IMR-90 (cell line): ENCODE measurements at regions not wholly inside any gene's neighbourhood (a gene's known extent, or its start where the extent isn't known, plus 50 kb on each side); places are given as distances from the start of the nearest gene placed in this dataset.

Experiments
- ATAC-seq: fragments of 200-7000 bp; cut with Tn5 transposase; 2 replicates; pipeline ENCODE4 v1.9.1; 2020; ENCODE audit warnings: low read depth, mild to moderate bottlenecking, moderate library complexity
- BruUV-seq: library from RNA; stranded (reverse); fragments of 400-500 nt; replicated peaks from 2 replicates; lab custom pipeline; 2021; lab: Mats Ljungman, UMichigan
- CTCF ChIA-PET: fragments of 300-600 bp; formaldehyde crosslinking; extraction: SDS; loops from one replicate; lab custom pipeline; 2021; ENCODE audit warnings: antibody characterized with exemption; lab: Yijun Ruan, JAX
- POLR2A ChIA-PET: fragments of 300-600 bp; sonication (Branson Sonifier 250); formaldehyde crosslinking; loops from one replicate; lab custom pipeline; 2022; ENCODE audit warnings: antibody characterized with exemption; ENCODE audit not compliant: unreplicated experiment; lab: Charles Lee
- DNase-seq: peaks from one replicate; pipeline ENCODE4 v3.0.0; 2013
- H2AFZ ChIP-seq: replicated peaks from 2 replicates; pipeline ENCODE3; 2013; ENCODE audit warnings: low read length, mild to moderate bottlenecking; ENCODE audit not compliant: poor library complexity
- H2AK5ac ChIP-seq: 2 replicates; pipeline ENCODE4 v1.6.1; 2013; ENCODE audit warnings: low read depth, low read length, inconsistent platforms
- H2AK9ac ChIP-seq: replicated peaks from 2 replicates; pipeline ENCODE3; 2013; ENCODE audit warnings: mild to moderate bottlenecking, low read depth, low read length, moderate library complexity; ENCODE audit not compliant: poor library complexity
- H2BK120ac ChIP-seq: 2 replicates; pipeline ENCODE4 v1.6.1; 2013; ENCODE audit warnings: low read depth, low read length, inconsistent platforms
- H2BK15ac ChIP-seq: 3 replicates; pipeline ENCODE4 v1.6.1; 2013; ENCODE audit warnings: low read depth, low read length, inconsistent platforms
- H2BK20ac ChIP-seq: 2 replicates; pipeline ENCODE4 v1.6.1; 2013; ENCODE audit warnings: low read depth, mild to moderate bottlenecking, inconsistent platforms, low read length, moderate library complexity
- H2BK5ac ChIP-seq: 2 replicates; pipeline ENCODE4 v1.6.1; 2013; ENCODE audit warnings: mild to moderate bottlenecking, low read depth, low read length, inconsistent platforms; ENCODE audit not compliant: poor library complexity, severe bottlenecking
- H3K14ac ChIP-seq: replicated peaks from 2 replicates; pipeline ENCODE4 v1.6.1; 2013; ENCODE audit warnings: low read depth, low read length, inconsistent platforms
- H3K18ac ChIP-seq: 2 replicates; pipeline ENCODE4 v1.6.1; 2013; ENCODE audit warnings: low read depth, low read length, control low read depth
- H3K23ac ChIP-seq: 2 replicates; pipeline ENCODE4 v1.6.1; 2013; ENCODE audit warnings: low read depth, low read length, inconsistent platforms
- H3K27ac ChIP-seq: 2 replicates; pipeline ENCODE4 v1.5.1; 2013; ENCODE audit warnings: mild to moderate bottlenecking, control low read depth, low read length; ENCODE audit not compliant: insufficient read depth
- H3K27me3 ChIP-seq: 2 replicates; pipeline ENCODE4 v1.6.1; 2013; ENCODE audit warnings: low read length; ENCODE audit not compliant: control insufficient read depth, insufficient read depth
- H3K36me3 ChIP-seq: 2 replicates; pipeline ENCODE4 v1.6.1; 2013; ENCODE audit warnings: low read length, mixed read lengths; ENCODE audit not compliant: control insufficient read depth, insufficient read depth
- H3K4ac ChIP-seq: 2 replicates; pipeline ENCODE4 v1.6.1; 2013; ENCODE audit warnings: low read depth, low read length, inconsistent platforms
- H3K4me1 ChIP-seq: 2 replicates; pipeline ENCODE4 v1.6.1; 2013; ENCODE audit warnings: low read length, mixed read lengths; ENCODE audit not compliant: control insufficient read depth, insufficient read depth
- H3K4me2 ChIP-seq: 2 replicates; pipeline ENCODE4 v1.6.1; 2013; ENCODE audit warnings: low read depth, mild to moderate bottlenecking, control low read depth, low read length, moderate library complexity
- H3K4me3 ChIP-seq: 2 replicates; pipeline ENCODE4 v1.5.1; 2013; ENCODE audit warnings: low read depth, mild to moderate bottlenecking, control low read depth, low read length, moderate library complexity; ENCODE audit not compliant: insufficient read depth
- H3K56ac ChIP-seq: 2 replicates; pipeline ENCODE4 v1.6.1; 2013; ENCODE audit warnings: low read length, inconsistent platforms; ENCODE audit not compliant: insufficient read depth; ENCODE audit errors: extremely low read depth
- H3K79me1 ChIP-seq, 2 experiments: 2 replicates each; pipeline ENCODE4 v1.6.1; 2013; ENCODE audit warnings: low read length in 2 of 2, inconsistent platforms in 1 of 2, low read depth in 1 of 2
- H3K9ac ChIP-seq: 2 replicates; pipeline ENCODE4 v1.6.1; 2013; ENCODE audit warnings: low read depth, low read length, control low read depth
- H3K9me1 ChIP-seq: 2 replicates; pipeline ENCODE4 v1.6.1; 2013; ENCODE audit warnings: low read length, inconsistent platforms; ENCODE audit not compliant: insufficient read depth
- H3K9me3 ChIP-seq: 2 replicates; pipeline ENCODE4 v1.6.1; 2013; ENCODE audit warnings: low read length; ENCODE audit not compliant: control insufficient read depth, insufficient read depth
- H4K20me1 ChIP-seq: 2 replicates; pipeline ENCODE4 v1.6.1; 2013; ENCODE audit warnings: low read length, inconsistent platforms; ENCODE audit not compliant: insufficient read depth
- H4K5ac ChIP-seq: 2 replicates; pipeline ENCODE4 v1.6.1; 2013; ENCODE audit warnings: mild to moderate bottlenecking, low read depth, low read length, control low read depth
- H4K8ac ChIP-seq, 2 experiments: 2 replicates each; pipeline ENCODE4 v1.6.1; 2013; ENCODE audit warnings: low read depth in 2 of 2, low read length in 2 of 2, control low read depth in 1 of 2, inconsistent platforms in 1 of 2
- H4K91ac ChIP-seq: 2 replicates; pipeline ENCODE4 v1.6.1; 2013; ENCODE audit warnings: low read depth, low read length, inconsistent platforms; ENCODE audit not compliant: insufficient read depth
- BHLHE40 ChIP-seq: fragments of 150-350 bp; IDR thresholded peaks from 2 replicates; pipeline ENCODE4 v1.6.1; 2016; ENCODE audit warnings: mild to moderate bottlenecking, low read depth, low read length
- CEBPB ChIP-seq: IDR thresholded peaks from 2 replicates; pipeline ENCODE4 v1.6.1; 2012; ENCODE audit warnings: low read depth, low read length, improper control_type of control experiment
- CHD1 ChIP-seq: IDR thresholded peaks from 2 replicates; pipeline ENCODE4 v1.6.1; 2012; ENCODE audit warnings: low read depth, low read length, improper control_type of control experiment
- ELK1 ChIP-seq: fragments of 150-350 bp; IDR thresholded peaks from 2 replicates; pipeline ENCODE4 v1.6.1; 2016; ENCODE audit warnings: low read depth, mild to moderate bottlenecking, low read length, moderate library complexity, borderline replicate concordance
- FOS ChIP-seq: fragments of 150-350 bp; IDR thresholded peaks from 2 replicates; pipeline ENCODE4 v1.6.1; 2016; ENCODE audit warnings: low read depth, low read length
- MAFK ChIP-seq: IDR thresholded peaks from 2 replicates; pipeline ENCODE4 v1.6.1; 2012; ENCODE audit warnings: low read depth, low read length, improper control_type of control experiment
- NFE2L2 ChIP-seq: fragments of 150-350 bp; IDR thresholded peaks from 2 replicates; pipeline ENCODE4 v1.6.1; 2016; ENCODE audit warnings: low read depth, mild to moderate bottlenecking, low read length
- POLR2A ChIP-seq: IDR thresholded peaks from 2 replicates; pipeline ENCODE4 v1.6.1; 2012; ENCODE audit warnings: mild to moderate bottlenecking, low read depth, low read length
- RCOR1 ChIP-seq: IDR thresholded peaks from 2 replicates; pipeline ENCODE4 v1.6.1; 2012; ENCODE audit warnings: mild to moderate bottlenecking, low read length, improper control_type of control experiment; ENCODE audit not compliant: insufficient replicate concordance
- RFX5 ChIP-seq: IDR thresholded peaks from 2 replicates; pipeline ENCODE4 v1.8.0; 2012; ENCODE audit warnings: low read depth, mild to moderate bottlenecking, low read length, moderate library complexity
- USF2 ChIP-seq: fragments of 150-350 bp; IDR thresholded peaks from 2 replicates; pipeline ENCODE4 v1.6.1; 2017; ENCODE audit warnings: mild to moderate bottlenecking, antibody characterized with exemption, low read length, low read depth
- WGBS, 2 experiments: methylation state at CpG; one replicate each; pipeline versions ENCODE4 v1.1.5 to v1.1.7; 2013; ENCODE audit warnings: missing lambda C conversion rate in 2 of 2; ENCODE audit not compliant: insufficient read length in 1 of 2; ENCODE audit errors: extremely low coverage in 2 of 2; 5-methylcytosine and 5-hydroxymethylcytosine counted together
- dilution Hi-C: fragments of 300-500 bp; cut with HindIII; formaldehyde crosslinking; loops from one replicate; pipeline ENCODE4 v1.14.3; 2018; ENCODE audit warnings: low sequenced_read_pairs; ENCODE audit not compliant: unreplicated experiment
- in situ Hi-C: fragments of 300-500 bp; cut with MboI; formaldehyde crosslinking; loops from 3 replicates; pipeline ENCODE4 v1.14.3; 2019; ENCODE audit warnings: low sequenced_read_pairs, inconsistent platforms, mixed read lengths
- intact Hi-C: fragments of 100-400 bp; cut with micrococcal nuclease; formaldehyde crosslinking; loops from 2 replicates; pipeline ENCODE4 v1.10.0; 2022
- TF ChIP-seq, protein P1 (sequence below): conservative IDR thresholded peaks from 2 replicates; pipeline ENCODE4 v1.5.1; 2012; ENCODE audit warnings: mild to moderate bottlenecking, low read depth, low read length, improper control_type of control experiment

GRCh38 chr14:89486505-89486904 is 69.5 kb upstream of the FOXN3 start:
- Histone ChIP-seq H3K4me3 (no peak overlapping the region), H3K79me1 (peaks cover 18 to 36% of the 10 kb centered on the region in 2 experiments; a peak in 3 of 4 replicates), H4K5ac (no peak overlapping the region), H3K27me3 (no peaks in the 10 kb centered on the region), H3K56ac (no peak overlapping the region), H2BK5ac (no peak overlapping the region), H4K20me1 (peaks cover 2% of the 10 kb centered on the region; the same call in 1 of the 2 replicates), H2AK5ac (no peak overlapping the region), H2AK9ac (no peak overlapping the region), H2BK15ac (no peak overlapping the region), H4K8ac (no peak overlapping the region), H3K27ac (no peak overlapping the region), H3K23ac (no peak overlapping the region), H3K14ac (no peak overlapping the region), H3K9ac (no peak overlapping the region), H3K9me3 (no peaks in the 10 kb centered on the region), H3K4ac (no peak overlapping the region), H2BK20ac (no peak overlapping the region), H3K4me1 (peaks cover 9% of the 10 kb centered on the region), H3K36me3 (no peaks in the 10 kb centered on the region; the same call in 1 of the 2 replicates), H3K4me2 (no peak overlapping the region), H3K9me1 (peaks cover 4% of the 10 kb centered on the region), H4K91ac (no peak overlapping the region), H2BK120ac (no peak overlapping the region), H3K18ac (no peak overlapping the region), H2AFZ (no peak overlapping the region)
- no CpG with 5 or more reads among the region's 8 CpGs for WGBS, 2 experiments
- dilution Hi-C loops (no loop called here), in situ Hi-C loops (no loop called here), intact Hi-C loops (no loop called here)
- TF ChIP-seq NFE2L2 = no peak
- no peak for TF ChIP-seq POLR2A
- no peak for TF ChIP-seq BHLHE40
- TF ChIP-seq, protein P1, sequence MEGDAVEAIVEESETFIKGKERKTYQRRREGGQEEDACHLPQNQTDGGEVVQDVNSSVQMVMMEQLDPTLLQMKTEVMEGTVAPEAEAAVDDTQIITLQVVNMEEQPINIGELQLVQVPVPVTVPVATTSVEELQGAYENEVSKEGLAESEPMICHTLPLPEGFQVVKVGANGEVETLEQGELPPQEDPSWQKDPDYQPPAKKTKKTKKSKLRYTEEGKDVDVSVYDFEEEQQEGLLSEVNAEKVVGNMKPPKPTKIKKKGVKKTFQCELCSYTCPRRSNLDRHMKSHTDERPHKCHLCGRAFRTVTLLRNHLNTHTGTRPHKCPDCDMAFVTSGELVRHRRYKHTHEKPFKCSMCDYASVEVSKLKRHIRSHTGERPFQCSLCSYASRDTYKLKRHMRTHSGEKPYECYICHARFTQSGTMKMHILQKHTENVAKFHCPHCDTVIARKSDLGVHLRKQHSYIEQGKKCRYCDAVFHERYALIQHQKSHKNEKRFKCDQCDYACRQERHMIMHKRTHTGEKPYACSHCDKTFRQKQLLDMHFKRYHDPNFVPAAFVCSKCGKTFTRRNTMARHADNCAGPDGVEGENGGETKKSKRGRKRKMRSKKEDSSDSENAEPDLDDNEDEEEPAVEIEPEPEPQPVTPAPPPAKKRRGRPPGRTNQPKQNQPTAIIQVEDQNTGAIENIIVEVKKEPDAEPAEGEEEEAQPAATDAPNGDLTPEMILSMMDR = no peak
- TF ChIP-seq FOS = no peak
- TF ChIP-seq USF2 = no peak
- TF ChIP-seq CEBPB = no peak
- TF ChIP-seq ELK1 = no peak
- TF ChIP-seq RFX5 = no peak
- no peak for TF ChIP-seq CHD1
- TF ChIP-seq MAFK = no peak
- TF ChIP-seq RCOR1 = no peak
- CTCF ChIA-PET = no interaction called here
- no TSS peak for BruUV-seq
- DNase-seq (no peak), ATAC-seq (no peak)
- POLR2A ChIA-PET = no interaction called here
